HG02678 (cell line): ENCODE measurements at regions not wholly inside any gene's neighbourhood (a gene's known extent, or its start where the extent isn't known, plus 50 kb on each side); places are given as distances from the start of the nearest gene placed in this dataset.
"Not testable (repeated sequence)": the region's sequence is repeated elsewhere in the genome, so short reads cannot be mapped to it uniquely, and the experiment has no call there.

Experiments used
- ATAC-seq: cut with Tn5 transposase; IDR thresholded peaks from one replicate; pipeline ENCODE4 v1.9.1; 2021; ENCODE audit warnings: mild to moderate bottlenecking, moderate library complexity; ENCODE audit not compliant: unreplicated experiment

GRCh38 chr14:52124791-52125684, 56.2 kb upstream of the NID2 start:
- no peak for ATAC-seq

DNA sequence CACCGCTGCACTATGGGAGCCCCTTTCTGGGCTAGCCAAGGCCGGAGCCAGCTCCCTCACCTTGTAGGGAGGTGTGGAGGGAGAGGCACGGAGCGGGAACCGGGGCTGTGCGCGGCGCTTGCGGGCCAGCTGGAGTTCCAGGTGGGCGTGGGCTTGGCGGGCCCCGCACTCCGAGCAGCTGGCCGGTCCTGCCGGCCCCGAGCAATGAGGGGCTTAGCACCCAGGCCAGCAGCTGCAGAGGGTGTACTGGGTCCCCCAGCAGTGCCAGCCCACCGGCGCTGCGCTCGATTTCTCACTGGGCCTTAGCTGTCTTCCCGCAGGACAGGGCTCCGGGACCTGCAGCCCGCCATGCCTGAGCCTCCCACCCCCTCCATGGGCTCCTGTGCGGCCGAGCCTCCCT, 53.3 kb upstream of the NID2 start:
- not testable (repeated sequence) for ATAC-seq

- no peak for ATAC-seq
Observed at GRCh38 chr14:52121441-52121840, 52.6 kb upstream of the NID2 start.

GRCh38 chr14:52119030-52119429, 50.2 kb upstream of the NID2 start:
- no peak for ATAC-seq
